ENCODE measurements at regions not wholly inside any gene's neighbourhood (a gene's known extent, or its start where the extent isn't known, plus 50 kb on each side); places are given as distances from the start of the nearest gene placed in this dataset.

DNA sequence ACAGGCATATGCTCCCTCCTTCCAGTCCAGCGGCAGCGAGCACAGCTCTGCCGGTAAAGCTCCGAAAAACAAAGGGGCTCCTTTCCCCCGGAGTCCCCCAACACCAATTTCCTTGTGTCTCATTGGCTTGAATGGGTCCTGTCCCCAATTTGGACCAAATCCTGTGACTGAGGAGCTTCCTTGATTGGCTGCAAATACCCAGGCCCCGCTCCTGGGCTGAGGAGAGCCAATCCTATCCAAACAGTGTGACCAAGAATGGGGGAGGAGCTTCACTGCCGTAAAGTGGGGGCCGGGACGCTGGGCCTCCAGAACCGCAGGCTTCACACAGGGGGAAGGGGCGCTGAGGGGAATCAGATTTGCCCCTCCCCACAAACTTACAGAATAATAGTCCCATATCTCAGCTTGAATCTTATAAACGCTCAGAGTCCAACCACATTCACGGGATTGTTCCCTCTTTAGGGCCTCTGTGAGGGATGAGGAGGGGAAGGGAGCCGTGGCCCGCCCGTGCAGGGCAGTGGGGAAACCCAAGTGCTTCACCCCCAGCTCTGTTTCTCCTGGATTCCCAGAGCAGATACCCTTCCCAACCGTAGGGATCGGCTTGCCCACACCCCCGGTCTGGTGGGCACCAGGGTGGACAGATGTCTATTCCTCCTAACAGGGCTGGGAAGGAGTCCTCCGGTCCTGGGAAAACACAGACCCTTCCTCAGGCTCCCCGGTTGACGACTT lies 141.0 kb upstream of the MLN start:
- no peak for TF ChIP-seq POLR2A (IDR thresholded peaks at IDR 0.05)
- TF ChIP-seq, protein P1, sequence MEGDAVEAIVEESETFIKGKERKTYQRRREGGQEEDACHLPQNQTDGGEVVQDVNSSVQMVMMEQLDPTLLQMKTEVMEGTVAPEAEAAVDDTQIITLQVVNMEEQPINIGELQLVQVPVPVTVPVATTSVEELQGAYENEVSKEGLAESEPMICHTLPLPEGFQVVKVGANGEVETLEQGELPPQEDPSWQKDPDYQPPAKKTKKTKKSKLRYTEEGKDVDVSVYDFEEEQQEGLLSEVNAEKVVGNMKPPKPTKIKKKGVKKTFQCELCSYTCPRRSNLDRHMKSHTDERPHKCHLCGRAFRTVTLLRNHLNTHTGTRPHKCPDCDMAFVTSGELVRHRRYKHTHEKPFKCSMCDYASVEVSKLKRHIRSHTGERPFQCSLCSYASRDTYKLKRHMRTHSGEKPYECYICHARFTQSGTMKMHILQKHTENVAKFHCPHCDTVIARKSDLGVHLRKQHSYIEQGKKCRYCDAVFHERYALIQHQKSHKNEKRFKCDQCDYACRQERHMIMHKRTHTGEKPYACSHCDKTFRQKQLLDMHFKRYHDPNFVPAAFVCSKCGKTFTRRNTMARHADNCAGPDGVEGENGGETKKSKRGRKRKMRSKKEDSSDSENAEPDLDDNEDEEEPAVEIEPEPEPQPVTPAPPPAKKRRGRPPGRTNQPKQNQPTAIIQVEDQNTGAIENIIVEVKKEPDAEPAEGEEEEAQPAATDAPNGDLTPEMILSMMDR (IDR thresholded peaks at IDR 0.05): no peak
